Fibroblast of the aortic adventitia (primary cell): ENCODE measurements at regions not wholly inside any gene's neighbourhood (a gene's known extent, or its start where the extent isn't known, plus 50 kb on each side); places are given as distances from the start of the nearest gene placed in this dataset.
A peak's percentile ranks its signal among the peaks of the same experiment; 100 is the strongest.

Experiments used
- DNase-seq: peaks from one replicate; pipeline ENCODE4 v3.0.0-alpha.2; 2010; ENCODE audit warnings: low read depth
- H3K4me3 ChIP-seq: 2 replicates; pipeline ENCODE4 v1.5.1; 2011; ENCODE audit warnings: low read depth, mild to moderate bottlenecking, control low read depth, low read length, moderate library complexity
- TF ChIP-seq, protein P1 (sequence below): IDR thresholded peaks from 2 replicates; pipeline ENCODE4 v1.5.1; 2011; ENCODE audit warnings: mild to moderate bottlenecking, low read length, control low read depth, inconsistent platforms; ENCODE audit not compliant: insufficient read depth

DNA sequence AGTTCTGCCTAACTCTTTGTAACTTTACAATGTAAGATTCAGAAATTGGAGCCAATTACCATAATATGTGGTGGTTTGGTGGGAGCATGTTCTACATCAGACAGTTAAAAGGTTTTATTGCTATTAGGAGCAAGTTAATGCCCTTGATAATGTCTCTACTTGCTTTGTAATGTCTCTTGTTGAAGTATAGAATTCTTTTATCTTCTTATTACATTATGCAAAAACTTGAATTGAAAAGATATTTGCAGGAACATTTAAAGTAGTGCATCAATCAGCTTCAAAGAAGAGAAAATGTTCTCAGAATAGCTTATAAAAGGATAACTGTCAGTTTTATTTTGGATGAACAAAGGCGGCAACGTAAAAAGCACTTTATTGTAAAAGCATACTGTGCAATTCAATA lies 77.8 kb downstream of the RWDD3 start:
- TF ChIP-seq, protein P1, sequence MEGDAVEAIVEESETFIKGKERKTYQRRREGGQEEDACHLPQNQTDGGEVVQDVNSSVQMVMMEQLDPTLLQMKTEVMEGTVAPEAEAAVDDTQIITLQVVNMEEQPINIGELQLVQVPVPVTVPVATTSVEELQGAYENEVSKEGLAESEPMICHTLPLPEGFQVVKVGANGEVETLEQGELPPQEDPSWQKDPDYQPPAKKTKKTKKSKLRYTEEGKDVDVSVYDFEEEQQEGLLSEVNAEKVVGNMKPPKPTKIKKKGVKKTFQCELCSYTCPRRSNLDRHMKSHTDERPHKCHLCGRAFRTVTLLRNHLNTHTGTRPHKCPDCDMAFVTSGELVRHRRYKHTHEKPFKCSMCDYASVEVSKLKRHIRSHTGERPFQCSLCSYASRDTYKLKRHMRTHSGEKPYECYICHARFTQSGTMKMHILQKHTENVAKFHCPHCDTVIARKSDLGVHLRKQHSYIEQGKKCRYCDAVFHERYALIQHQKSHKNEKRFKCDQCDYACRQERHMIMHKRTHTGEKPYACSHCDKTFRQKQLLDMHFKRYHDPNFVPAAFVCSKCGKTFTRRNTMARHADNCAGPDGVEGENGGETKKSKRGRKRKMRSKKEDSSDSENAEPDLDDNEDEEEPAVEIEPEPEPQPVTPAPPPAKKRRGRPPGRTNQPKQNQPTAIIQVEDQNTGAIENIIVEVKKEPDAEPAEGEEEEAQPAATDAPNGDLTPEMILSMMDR, result no peak
- no peak overlapping the region for H3K4me3 ChIP-seq
- no peak for DNase-seq

DNA sequence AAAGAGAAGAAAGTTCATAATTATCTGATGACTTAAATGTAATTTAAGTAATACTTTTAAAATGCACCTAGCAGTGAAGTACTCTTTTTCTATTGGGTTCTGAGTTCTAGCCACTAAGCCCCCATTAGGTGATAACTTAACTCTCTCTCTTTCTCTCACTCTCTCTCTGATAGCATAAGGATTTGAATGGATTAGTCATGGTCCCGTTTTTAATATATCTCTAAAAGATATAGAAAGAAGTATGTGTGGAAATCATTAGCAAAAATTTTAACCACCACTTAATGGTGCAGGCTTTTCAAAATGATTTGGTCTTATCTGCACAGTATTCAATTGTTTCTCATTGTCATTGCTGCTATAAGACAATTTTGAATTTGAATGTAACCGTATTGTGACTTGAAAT lies 78.2 kb downstream of the RWDD3 start:
- TF ChIP-seq, protein P1, result no peak
- H3K4me3 ChIP-seq, result no peak overlapping the region
- no peak for DNase-seq

DNA sequence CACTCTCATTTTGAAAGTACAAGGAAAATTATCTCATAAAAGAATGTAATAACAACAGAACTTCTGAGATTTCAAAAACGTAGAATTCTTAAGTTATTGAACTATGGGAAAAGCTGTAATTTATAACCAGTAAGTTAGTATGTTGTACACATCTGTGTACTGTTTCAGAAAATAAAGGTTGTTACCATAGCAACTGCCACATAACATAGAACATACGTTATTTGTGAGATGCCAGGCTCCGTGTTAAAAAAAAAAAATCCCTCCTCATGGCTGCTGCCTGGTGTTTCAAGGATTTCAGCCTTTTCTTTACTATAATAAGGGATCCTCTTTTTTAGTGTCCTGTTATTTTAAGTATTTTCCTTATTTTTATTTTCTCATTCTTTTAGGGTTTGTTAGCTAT lies 79.5 kb downstream of the RWDD3 start:
- TF ChIP-seq, protein P1, result no peak
- H3K4me3 ChIP-seq, result no peak overlapping the region
- DNase-seq, result no peak

DNA sequence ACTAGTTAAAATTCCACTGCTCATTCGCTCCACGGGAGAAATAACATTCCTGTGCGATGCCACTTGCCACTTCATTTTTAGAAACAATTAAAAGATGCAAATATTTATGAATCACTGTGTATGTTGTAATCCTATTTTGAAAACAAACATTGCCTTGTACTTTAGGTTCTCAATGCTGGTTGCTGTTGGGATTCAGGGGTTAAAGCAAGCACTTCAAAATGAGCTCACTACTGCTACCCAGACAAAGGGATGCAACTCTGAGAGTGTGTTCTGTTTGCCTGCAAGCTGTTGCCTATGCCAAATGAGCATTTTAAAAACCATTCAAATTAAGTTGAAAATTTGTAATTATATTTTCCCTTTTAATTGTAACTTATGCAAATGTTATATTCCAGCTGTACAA lies 87.5 kb downstream of the RWDD3 start:
- TF ChIP-seq, protein P1, result no peak
- no peak for DNase-seq

DNA sequence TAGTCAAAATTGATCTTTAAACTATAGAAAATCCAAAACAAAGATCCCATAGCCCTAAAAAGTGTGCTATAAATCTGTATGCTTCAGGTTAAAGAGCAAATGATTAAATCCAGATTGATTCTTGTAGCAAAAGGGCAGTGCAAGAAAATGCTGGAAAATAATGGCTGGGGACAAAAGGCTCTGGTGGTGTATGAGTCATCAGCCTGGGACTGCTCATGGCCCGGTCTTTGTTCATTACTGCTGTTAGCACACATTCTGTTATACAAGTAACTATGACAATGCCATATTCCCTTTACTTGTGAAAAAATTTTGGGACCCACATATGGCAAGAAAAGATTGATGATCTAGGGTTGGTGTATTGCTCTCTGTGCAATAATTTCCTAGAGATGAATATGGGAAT lies 89.1 kb downstream of the RWDD3 start:
- DNase-seq, result peak; percentile 11
- TF ChIP-seq, protein P1, result no peak
- H3K4me3 ChIP-seq, result no peak overlapping the region

More for the DNA sequence above, 87.5 kb downstream of the RWDD3 start:
- H3K4me3 ChIP-seq, result no peak overlapping the region

DNA sequence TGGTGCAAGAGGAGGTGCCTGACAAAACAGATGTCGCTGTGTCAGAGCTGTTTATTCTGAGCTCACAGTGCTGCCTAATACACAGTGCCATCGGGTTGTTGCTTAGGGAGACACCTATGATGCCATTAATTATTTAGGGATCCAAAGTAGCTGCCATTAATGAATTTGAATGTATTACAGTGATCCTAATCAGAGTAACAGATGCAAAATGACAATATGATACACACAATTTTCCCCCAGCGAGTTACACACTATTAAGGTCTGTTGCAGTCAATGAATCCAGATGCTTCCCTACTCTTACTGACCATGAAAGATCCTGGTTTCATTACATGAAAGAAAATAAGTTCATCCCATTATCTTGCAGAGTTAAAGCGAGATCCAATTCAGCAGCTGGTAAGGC lies 91.3 kb downstream of the RWDD3 start:
- TF ChIP-seq, protein P1, result no peak
- DNase-seq, result no peak
- H3K4me3 ChIP-seq, result no peak overlapping the region

DNA sequence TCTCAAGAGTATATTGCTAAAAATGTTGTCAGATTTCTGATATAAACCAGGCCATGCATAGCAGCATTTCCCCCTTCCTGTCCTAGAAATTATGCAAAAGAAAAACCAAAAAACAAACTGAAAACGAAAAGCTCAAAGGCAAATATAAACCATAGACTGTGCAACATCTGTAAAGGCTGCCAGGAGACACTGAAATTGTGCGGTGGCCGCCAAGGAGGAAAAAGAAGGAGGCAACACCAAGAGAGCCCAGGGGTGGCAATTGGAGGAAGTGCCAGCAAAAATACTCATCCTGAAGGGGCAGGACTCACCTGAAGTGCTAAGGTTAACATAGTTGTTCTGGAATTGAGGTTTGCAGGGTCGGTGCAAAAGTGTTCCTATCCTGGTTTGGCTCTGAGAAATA lies 92.0 kb downstream of the RWDD3 start:
- H3K4me3 ChIP-seq, result no peak overlapping the region
- DNase-seq, result no peak
- TF ChIP-seq, protein P1, result no peak
